Heart right ventricle (tissue), 16 donors: ENCODE measurements at regions not wholly inside any gene's neighbourhood (a gene's known extent, or its start where the extent isn't known, plus 50 kb on each side); places are given as distances from the start of the nearest gene placed in this dataset.

ENCODE experiments used
- ATAC-seq, 8 donors: fragments of 200-7000 bp; cut with Tn5 transposase; one replicate each; pipeline ENCODE4 v1.9.1; 2020; ENCODE audit warnings: mild to moderate bottlenecking in 8 of 8, moderate library complexity in 8 of 8, moderate number of reproducible peaks in 1 of 8
- DNase-seq, 2 donors: peaks; one replicate each; pipeline ENCODE4 v3.0.0-alpha.2; 2020
- H3K27ac ChIP-seq, 10 donors: fragments of 200-600 bp; sonication (generic) in 2 of 10; one replicate each; pipeline versions ENCODE4 v1.5.0 to v1.8.0; 2020 to 2022; ENCODE audit warnings: mild to moderate bottlenecking in 3 of 10
- H3K27me3 ChIP-seq, 7 donors: fragments of 200-600 bp; one replicate each; pipeline ENCODE4 v1.8.0; 2021 to 2022; ENCODE audit warnings: mild to moderate bottlenecking in 2 of 7
- H3K36me3 ChIP-seq, 9 donors: fragments of 200-600 bp; sonication (generic) in 1 of 9; one replicate each; pipeline versions ENCODE4 v1.5.0 to v1.8.0; 2020 to 2022; ENCODE audit warnings: mild to moderate bottlenecking in 2 of 9
- H3K4me1 ChIP-seq, 9 donors: fragments of 200-600 bp; sonication (generic) in 1 of 9; one replicate each; pipeline versions ENCODE4 v1.5.0 to v1.8.0; 2020 to 2022; ENCODE audit warnings: mild to moderate bottlenecking in 4 of 9
- H3K4me3 ChIP-seq, 10 donors: fragments of 200-600 bp; sonication (generic) in 2 of 10; one replicate each; pipeline versions ENCODE4 v1.5.0 to v1.8.0; 2020 to 2022; ENCODE audit warnings: mild to moderate bottlenecking in 7 of 10, moderate library complexity in 2 of 10
- H3K9me3 ChIP-seq, 11 donors: fragments of 200-600 bp in 10 of 11; sonication (generic) in 2 of 11; one replicate each; pipeline versions ENCODE4 v1.5.0 to v1.8.0; 2013 to 2022; ENCODE audit warnings: mild to moderate bottlenecking in 2 of 11, control low read depth in 1 of 11, moderate library complexity in 1 of 11
- WGBS, 2 donors: extraction: QIAGEN DNeasy Blood & Tissue Kit; methylation state at CpG; one replicate each; pipeline ENCODE4 v1.1.7; 2013; ENCODE audit warnings: inconsistent platforms in 1 of 2; 5-methylcytosine and 5-hydroxymethylcytosine counted together
- intact Hi-C, 10 donors: fragments of 100-400 bp; cut with DNase I; formaldehyde crosslinking; loops; one replicate each; pipeline versions ENCODE4 v1.11.1 to v1.14.2; 2022
- TF ChIP-seq, protein P1 (sequence below), 9 donors: fragments of 200-600 bp; sonication (generic) in 2 of 9; IDR thresholded peaks; one replicate each; pipeline versions ENCODE4 v1.5.0 to v1.8.0; 2021 to 2022; ENCODE audit warnings: antibody characterized with exemption in 9 of 9, mild to moderate bottlenecking in 5 of 9, moderate library complexity in 1 of 9
- donor health status: Arrhythmogenic right ventricular cardiomyopathy.
- donor health status: ischemic (EF 13 %, LVEDD 7.1; RV severe dilation, severe dysfunction).
- donor health status: healthy with polysubstance abuse.
- donor health status: DM: no; HTN: yes; CAD: no.
- donor health status: DM: no; HTN: no; CAD: no.
- donor health status: ischemic (EF 25% LVEDD 6.9; RV normal size, moderate dysfunction).
- donor health status: ischemic (EF 25% LVEDD 5.7; RV mildly dilated, moderate dysfunction).
- donor health status: healthy.
- donor health status: DM: yes; HTN: yes; CAD: no.
- donor health status: Ischemic cardiomyopathy.
- donor health status: ischemic (EF 35%, LVEDD 5.7; RV mildly dilated, moderate dysfunction).
- donor health status: nonischemic (EF 11% LVEDD 7.7; RV severe dilation, severe dysfunction).
- donor health status: DM: yes; HTN: yes; CAD: no.
- donor health status: PGD.
- donor health status: ischemic (EF 29% LVEDD 5.4; RV normal size, mild dysfunction).
- donor health status: nonischemic (EF 23%, LVEDD 6.1; RV moderate dilation, normal function).

GRCh38 chr18:1487457-1487856, 582.8 kb downstream of the ADCYAP1 start:
- H3K9me3 ChIP-seq, result peaks cover 0 to 2% (median 0%) of the 10 kb centered on the region in 11 donors
- TF ChIP-seq, protein P1, sequence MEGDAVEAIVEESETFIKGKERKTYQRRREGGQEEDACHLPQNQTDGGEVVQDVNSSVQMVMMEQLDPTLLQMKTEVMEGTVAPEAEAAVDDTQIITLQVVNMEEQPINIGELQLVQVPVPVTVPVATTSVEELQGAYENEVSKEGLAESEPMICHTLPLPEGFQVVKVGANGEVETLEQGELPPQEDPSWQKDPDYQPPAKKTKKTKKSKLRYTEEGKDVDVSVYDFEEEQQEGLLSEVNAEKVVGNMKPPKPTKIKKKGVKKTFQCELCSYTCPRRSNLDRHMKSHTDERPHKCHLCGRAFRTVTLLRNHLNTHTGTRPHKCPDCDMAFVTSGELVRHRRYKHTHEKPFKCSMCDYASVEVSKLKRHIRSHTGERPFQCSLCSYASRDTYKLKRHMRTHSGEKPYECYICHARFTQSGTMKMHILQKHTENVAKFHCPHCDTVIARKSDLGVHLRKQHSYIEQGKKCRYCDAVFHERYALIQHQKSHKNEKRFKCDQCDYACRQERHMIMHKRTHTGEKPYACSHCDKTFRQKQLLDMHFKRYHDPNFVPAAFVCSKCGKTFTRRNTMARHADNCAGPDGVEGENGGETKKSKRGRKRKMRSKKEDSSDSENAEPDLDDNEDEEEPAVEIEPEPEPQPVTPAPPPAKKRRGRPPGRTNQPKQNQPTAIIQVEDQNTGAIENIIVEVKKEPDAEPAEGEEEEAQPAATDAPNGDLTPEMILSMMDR (IDR thresholded peaks at IDR 0.05), result no peak
- H3K36me3 ChIP-seq, result no peaks in the 10 kb centered on the region
- no peak for DNase-seq
- intact Hi-C loops, result no loop called here
- H3K27me3 ChIP-seq, result peaks cover 0 to 9% (median 0%) of the 10 kb centered on the region in 7 donors
- H3K4me3 ChIP-seq, result no peak overlapping the region
- 52 to 58% methylated on average over 2 of the region's 2 CpGs for WGBS, 2 donors
- no peak for ATAC-seq
- H3K27ac ChIP-seq, result no peak overlapping the region
- no peaks in the 10 kb centered on the region for H3K4me1 ChIP-seq

DNA sequence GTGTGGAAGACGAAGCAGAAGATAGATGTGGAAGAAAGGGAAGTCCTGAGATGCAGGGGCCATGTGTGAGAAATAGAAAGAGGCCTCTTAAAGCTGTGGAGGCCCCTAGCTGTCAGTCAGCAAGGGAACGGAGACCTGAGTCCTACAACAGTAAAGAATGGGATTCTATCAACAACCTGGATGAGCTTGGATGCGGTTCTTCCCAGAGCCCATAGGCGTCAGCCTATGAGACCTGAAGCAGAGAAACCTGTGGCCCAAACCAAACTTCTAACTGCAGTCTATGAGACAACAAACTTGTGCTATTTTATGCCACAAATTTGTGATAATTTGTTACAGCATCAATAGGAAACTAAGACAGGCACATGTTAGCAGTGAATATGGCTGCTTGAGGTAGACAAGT, 583.7 kb downstream of the ADCYAP1 start:
- H3K4me1 ChIP-seq, result no peaks in the 10 kb centered on the region
- WGBS, 2 donors, result 80 to 86% methylated on average over 4 of the region's 4 CpGs
- intact Hi-C loops, result no loop called here
- TF ChIP-seq, protein P1 (IDR thresholded peaks at IDR 0.05), result no peak
- H3K27me3 ChIP-seq, result peaks cover 0 to 9% (median 0%) of the 10 kb centered on the region in 7 donors
- H3K4me3 ChIP-seq, result no peak overlapping the region
- ATAC-seq (no peak), DNase-seq (no peak)
- H3K27ac ChIP-seq, result no peak overlapping the region
- no peaks in the 10 kb centered on the region for H3K36me3 ChIP-seq
- peaks cover 0 to 2% (median 0%) of the 10 kb centered on the region in 11 donors for H3K9me3 ChIP-seq

GRCh38 chr18:1488957-1489356, 584.3 kb downstream of the ADCYAP1 start:
- peaks cover 0 to 2% (median 0%) of the 10 kb centered on the region in 11 donors for H3K9me3 ChIP-seq
- no peak overlapping the region for H3K4me3 ChIP-seq
- H3K27me3 ChIP-seq, result peaks cover 0 to 9% (median 0%) of the 10 kb centered on the region in 7 donors
- DNase-seq (no peak), ATAC-seq (no peak)
- intact Hi-C loops, result no loop called here
- 86 to 92% methylated on average over 1 of the region's 1 CpG for WGBS, 2 donors
- H3K27ac ChIP-seq, result no peak overlapping the region
- TF ChIP-seq, protein P1 (IDR thresholded peaks at IDR 0.05), result no peak
- H3K4me1 ChIP-seq, result no peaks in the 10 kb centered on the region
- H3K36me3 ChIP-seq, result no peaks in the 10 kb centered on the region

GRCh38 chr18:1495387-1495786, 590.7 kb downstream of the ADCYAP1 start:
- no peaks in the 10 kb centered on the region for H3K27me3 ChIP-seq
- intact Hi-C loops, result no loop called here
- H3K36me3 ChIP-seq, result no peaks in the 10 kb centered on the region
- TF ChIP-seq, protein P1 (IDR thresholded peaks at IDR 0.05), result no peak
- no peaks in the 10 kb centered on the region for H3K4me1 ChIP-seq
- 81 to 89% methylated on average over 2 of the region's 2 CpGs for WGBS, 2 donors
- no peak overlapping the region for H3K4me3 ChIP-seq
- DNase-seq, result no peak
- no peak overlapping the region for H3K27ac ChIP-seq
- peaks cover 0 to 25% (median 0%) of the 10 kb centered on the region in 11 donors for H3K9me3 ChIP-seq
- ATAC-seq, result no peak
